H1 (cell line): ENCODE measurements at regions not wholly inside any gene's neighbourhood (a gene's known extent, or its start where the extent isn't known, plus 50 kb on each side); places are given as distances from the start of the nearest gene placed in this dataset.
"Not testable (repeated sequence)": the region's sequence is repeated elsewhere in the genome, so short reads cannot be mapped to it uniquely, and the experiment has no call there.

Experiments
- CTCF ChIA-PET: fragments of 300-600 bp; sonication (Branson Sonifier 250); formaldehyde crosslinking; loops from one replicate; lab custom pipeline; 2021; ENCODE audit not compliant: partially characterized antibody; lab: Charles Lee
- POLR2A ChIA-PET: fragments of 300-600 bp; sonication (Branson Sonifier 250); formaldehyde crosslinking; loops from one replicate; lab custom pipeline; 2021; ENCODE audit warnings: inconsistent platforms; ENCODE audit not compliant: partially characterized antibody; lab: Charles Lee
- DNase-seq, 2 experiments: peaks; one replicate each; pipeline versions ENCODE4 v3.0.0 to v3.0.0-alpha.2; 2010 to 2022; ENCODE audit warnings: low spot score in 2 of 2, low read depth in 1 of 2, mixed read lengths in 1 of 2
- FAIRE-seq: peaks from 2 replicates; lab custom pipeline; 2011; peaks lifted over from hg19 to GRCh38; lab: Jason Lieb, UNC
- H2AFZ ChIP-seq: 2 replicates; pipeline ENCODE4 v1.8.1; 2012; ENCODE audit warnings: low read length, inconsistent platforms
- H2AK5ac ChIP-seq: 2 replicates; pipeline ENCODE4 v1.6.1; 2013; ENCODE audit warnings: low read depth, low read length
- H2BK120ac ChIP-seq: replicated peaks from 2 replicates; pipeline ENCODE3; 2013; ENCODE audit warnings: low read depth, low read length, inconsistent platforms
- H2BK12ac ChIP-seq: 2 replicates; pipeline ENCODE4 v1.6.1; 2013; ENCODE audit warnings: low read depth, low read length
- H2BK15ac ChIP-seq: 2 replicates; pipeline ENCODE4 v1.6.1; 2013; ENCODE audit warnings: low read length
- H2BK20ac ChIP-seq: 2 replicates; pipeline ENCODE4 v1.6.1; 2013; ENCODE audit warnings: low read length
- H2BK5ac ChIP-seq: 2 replicates; pipeline ENCODE4 v1.6.1; 2013; ENCODE audit warnings: low read depth, low read length
- H3K14ac ChIP-seq: 2 replicates; pipeline ENCODE4 v1.6.1; 2013; ENCODE audit warnings: inconsistent platforms; ENCODE audit not compliant: insufficient read length
- H3K18ac ChIP-seq: 2 replicates; pipeline ENCODE4 v1.6.1; 2013; ENCODE audit warnings: low read length; ENCODE audit errors: extremely low read depth
- H3K23ac ChIP-seq: 2 replicates; pipeline ENCODE4 v1.6.1; 2013; ENCODE audit warnings: inconsistent platforms; ENCODE audit not compliant: insufficient read length
- H3K23me2 ChIP-seq: 2 replicates; pipeline ENCODE4 v1.6.1; 2013; ENCODE audit warnings: low read depth, low read length
- H3K27ac ChIP-seq: 2 replicates; pipeline ENCODE4 v1.6.1; 2011; ENCODE audit warnings: low read depth, low read length, inconsistent platforms
- H3K27me3 ChIP-seq, 4 experiments: replicated peaks in 1 of 4; 1 replicate in 1 of 4; 2 replicates in 3 of 4; pipeline versions ENCODE4 v1.6.1 to v1.8.1; 2011 to 2013; ENCODE audit warnings: low read length in 3 of 4, mild to moderate bottlenecking in 3 of 4, inconsistent platforms in 2 of 4, mixed read lengths in 2 of 4, moderate library complexity in 1 of 4; ENCODE audit not compliant: control insufficient read depth in 3 of 4, insufficient read depth in 3 of 4; ENCODE audit errors: extremely low read depth in 1 of 4
- H3K36me3 ChIP-seq, 4 experiments: 2 replicates each; pipeline versions ENCODE4 v1.6.1 to v1.8.1; 2011 to 2013; ENCODE audit warnings: mild to moderate bottlenecking in 4 of 4, low read length in 3 of 4, moderate library complexity in 2 of 4, control low read depth in 1 of 4, inconsistent platforms in 1 of 4; ENCODE audit not compliant: insufficient read depth in 4 of 4, control insufficient read depth in 2 of 4
- H3K4ac ChIP-seq: replicated peaks from 2 replicates; pipeline ENCODE3; 2013; ENCODE audit warnings: low read length, low read depth, mixed read lengths, inconsistent platforms; ENCODE audit not compliant: insufficient read length
- H3K4me1 ChIP-seq, 4 experiments: replicated peaks in 1 of 4; 1 replicate in 1 of 4; 2 replicates in 3 of 4; pipeline versions ENCODE4 v1.6.1 to v1.8.1; 2011 to 2013; ENCODE audit warnings: low read length in 3 of 4, inconsistent platforms in 2 of 4, mixed read lengths in 1 of 4; ENCODE audit not compliant: insufficient read depth in 4 of 4, control insufficient read depth in 3 of 4
- H3K4me2 ChIP-seq, 2 experiments: 2 replicates each; pipeline versions ENCODE4 v1.6.1 to v1.8.1; 2011 to 2013; ENCODE audit warnings: low read depth in 2 of 2, low read length in 2 of 2, control low read depth in 1 of 2, inconsistent platforms in 1 of 2, mild to moderate bottlenecking in 1 of 2; ENCODE audit not compliant: insufficient read depth in 1 of 2
- H3K4me3 ChIP-seq, 4 experiments: fragments of 200-600, 300-600 bp in 1 of 4; sonication (generic), shearing (Covaris generic), sonication (Bioruptor Twin) in 1 of 4; 2 replicates each; pipeline versions ENCODE4 v1.5.1 to v1.8.1; 2011 to 2016; ENCODE audit warnings: low read length in 4 of 4, low read depth in 3 of 4, control low read depth in 2 of 4, inconsistent platforms in 2 of 4, mild to moderate bottlenecking in 2 of 4, mixed read lengths in 1 of 4, moderate library complexity in 1 of 4; ENCODE audit not compliant: insufficient read depth in 2 of 4; ENCODE audit errors: extremely low read depth in 1 of 4
- H3K56ac ChIP-seq: replicated peaks from 2 replicates; pipeline ENCODE3; 2013; ENCODE audit warnings: low read depth, mild to moderate bottlenecking, mixed read lengths, low read length, inconsistent platforms; ENCODE audit not compliant: insufficient read length
- H3K79me1 ChIP-seq: 2 replicates; pipeline ENCODE4 v1.6.1; 2013; ENCODE audit warnings: low read depth, low read length, control low read depth
- H3K79me2 ChIP-seq, 2 experiments: 2 replicates each; pipeline versions ENCODE4 v1.6.1 to v1.8.1; 2012 to 2013; ENCODE audit warnings: low read length in 2 of 2, mild to moderate bottlenecking in 2 of 2, inconsistent platforms in 1 of 2; ENCODE audit not compliant: insufficient read depth in 2 of 2, control insufficient read depth in 1 of 2
- H3K9ac ChIP-seq, 4 experiments: replicated peaks in 1 of 4; 1 replicate in 1 of 4; 2 replicates in 3 of 4; pipeline versions ENCODE4 v1.6.1 to v1.8.1; 2011 to 2013; ENCODE audit warnings: low read depth in 3 of 4, low read length in 3 of 4, control low read depth in 2 of 4, mild to moderate bottlenecking in 2 of 4, moderate library complexity in 2 of 4, inconsistent platforms in 1 of 4; ENCODE audit errors: extremely low read depth in 1 of 4
- H3K9me3 ChIP-seq, 2 experiments: 2 replicates each; pipeline versions ENCODE4 v1.6.1 to v1.8.1; 2012 to 2013; ENCODE audit warnings: mild to moderate bottlenecking in 2 of 2, moderate library complexity in 2 of 2, control low read depth in 1 of 2, inconsistent platforms in 1 of 2, low read depth in 1 of 2, low read length in 1 of 2, mixed read lengths in 1 of 2; ENCODE audit not compliant: insufficient read depth in 2 of 2
- H4K20me1 ChIP-seq, 2 experiments: replicated peaks in 1 of 2; 2 replicates each; pipeline versions ENCODE3 to v1.8.1; 2011 to 2013; ENCODE audit warnings: inconsistent platforms in 2 of 2, low read length in 2 of 2, mild to moderate bottlenecking in 1 of 2; ENCODE audit not compliant: insufficient read depth in 2 of 2, control insufficient read depth in 1 of 2
- H4K5ac ChIP-seq: 2 replicates; pipeline ENCODE4 v1.6.1; 2013; ENCODE audit warnings: low read length, low read depth, mixed read lengths, inconsistent platforms; ENCODE audit not compliant: insufficient read length
- H4K8ac ChIP-seq: 2 replicates; pipeline ENCODE4 v1.8.0; 2013; ENCODE audit warnings: mild to moderate bottlenecking, moderate library complexity, low read length, inconsistent platforms; ENCODE audit not compliant: insufficient read depth; ENCODE audit errors: extremely low read depth
- H4K91ac ChIP-seq: replicated peaks from 2 replicates; pipeline ENCODE3; 2013; ENCODE audit warnings: low read length, mixed read lengths, inconsistent platforms; ENCODE audit not compliant: insufficient read length
- WGBS, 2 experiments: shearing (Covaris generic) in 1 of 2; methylation state at CpG; one replicate each; pipeline versions ENCODE4 v1.1.6 to v1.1.7; 2013 to 2015; ENCODE audit warnings: low lambda C conversion rate in 2 of 2, mixed read lengths in 2 of 2, inconsistent platforms in 1 of 2, low coverage in 1 of 2, missing lambda C conversion rate in 1 of 2; ENCODE audit not compliant: insufficient replicate concordance in 2 of 2, insufficient coverage in 1 of 2, insufficient read length in 1 of 2; ENCODE audit errors: extremely low coverage in 1 of 2, missing lambda C conversion rate in 1 of 2; 5-methylcytosine and 5-hydroxymethylcytosine counted together

DNA sequence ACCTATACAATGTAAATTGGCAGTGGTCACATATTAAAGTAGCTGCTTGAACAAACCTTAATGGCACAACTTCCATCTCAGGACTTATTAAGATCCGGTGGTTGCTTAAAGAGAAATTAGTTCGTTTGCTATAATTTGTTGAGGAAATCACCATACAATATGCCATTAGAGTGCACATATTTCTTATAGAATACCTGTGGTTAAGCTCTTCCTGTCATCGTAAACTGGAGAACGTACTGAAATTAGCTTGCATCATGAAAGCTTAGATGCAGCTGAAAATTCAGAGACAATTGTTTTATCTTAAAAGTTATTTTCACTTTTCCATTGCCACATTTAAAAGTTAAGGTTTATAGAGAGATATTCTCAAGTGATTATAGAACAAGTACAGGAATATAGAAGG lies 818.6 kb upstream of the ALG10B start:
- H4K20me1 ChIP-seq, H3K4me1 ChIP-seq, H3K79me2 ChIP-seq, H2BK120ac ChIP-seq, H3K27me3 ChIP-seq, FAIRE-seq, H4K8ac ChIP-seq, H3K14ac ChIP-seq, H2BK20ac ChIP-seq, H3K56ac ChIP-seq, H2AFZ ChIP-seq, H3K79me1 ChIP-seq, H4K91ac ChIP-seq, H3K23ac ChIP-seq, H3K23me2 ChIP-seq, H2BK12ac ChIP-seq, H3K27ac ChIP-seq, H3K4ac ChIP-seq, H3K18ac ChIP-seq, H3K4me3 ChIP-seq, H2BK15ac ChIP-seq, CTCF ChIA-PET, H3K4me2 ChIP-seq, H4K5ac ChIP-seq, H2BK5ac ChIP-seq, POLR2A ChIA-PET, H2AK5ac ChIP-seq, H3K9ac ChIP-seq, H3K36me3 ChIP-seq, DNase-seq: not testable (repeated sequence)
- WGBS, 2 experiments: 87% methylated on average over 4 of the region's 4 CpGs; no CpG with 5 or more reads in 1 of the 2 experiments
- H3K9me3 ChIP-seq: peaks cover 3 to 16% of the 10 kb centered on the region in 2 experiments; a peak in 2 of 4 replicates

- not testable (repeated sequence) for FAIRE-seq
These were observed 806.3 kb upstream of the ALG10B start for GRCh38 chr12:37510256-37510655.

More at GRCh38 chr12:37510256-37510655, 806.3 kb upstream of the ALG10B start:
- H3K27ac ChIP-seq, H4K91ac ChIP-seq, DNase-seq, H3K4me2 ChIP-seq, H3K79me1 ChIP-seq, H4K20me1 ChIP-seq, H3K18ac ChIP-seq, H2BK5ac ChIP-seq, H3K36me3 ChIP-seq, H3K23me2 ChIP-seq, H2AK5ac ChIP-seq, H3K4me1 ChIP-seq, H2BK12ac ChIP-seq, H2BK15ac ChIP-seq, H3K14ac ChIP-seq, H3K9ac ChIP-seq, H3K56ac ChIP-seq, H3K27me3 ChIP-seq, H4K8ac ChIP-seq, H3K4me3 ChIP-seq, CTCF ChIA-PET, H3K23ac ChIP-seq, H2BK120ac ChIP-seq, H2AFZ ChIP-seq, H3K4ac ChIP-seq, H2BK20ac ChIP-seq, H3K79me2 ChIP-seq, H4K5ac ChIP-seq, POLR2A ChIA-PET: not testable (repeated sequence)
- H3K9me3 ChIP-seq: peaks cover 10 to 17% of the 10 kb centered on the region in 2 experiments
